BLaER1 treated with 17β-estradiol and CSF1 and Interleukin-3, amounts not matched to agents 10 nM and 100 nM (cell line): ENCODE measurements at regions not wholly inside any gene's neighbourhood (a gene's known extent, or its start where the extent isn't known, plus 50 kb on each side); places are given as distances from the start of the nearest gene placed in this dataset.
A peak's percentile ranks its signal among the peaks of the same experiment; 100 is the strongest.

ENCODE experiments used
- H3K27ac ChIP-seq, 11 experiments: shearing (Covaris generic); formaldehyde crosslinking; 2 replicates each; pipeline ENCODE4 v1.8.1; 2022
- H3K27me3 ChIP-seq, 11 experiments: shearing (Covaris generic); formaldehyde crosslinking; 2 replicates each; pipeline ENCODE4 v1.8.1; 2022
- H3K36me3 ChIP-seq, 11 experiments: shearing (Covaris generic); formaldehyde crosslinking; 2 replicates each; pipeline ENCODE4 v1.8.1; 2022
- H3K4me1 ChIP-seq, 10 experiments: shearing (Covaris generic); formaldehyde crosslinking; 2 replicates each; pipeline ENCODE4 v1.8.1; 2022
- H3K4me2 ChIP-seq, 11 experiments: shearing (Covaris generic); formaldehyde crosslinking; 2 replicates each; pipeline ENCODE4 v1.8.1; 2022
- H3K4me3 ChIP-seq, 10 experiments: shearing (Covaris generic); formaldehyde crosslinking; 2 replicates each; pipeline ENCODE4 v1.8.1; 2022
- H3K9ac ChIP-seq, 11 experiments: shearing (Covaris generic); formaldehyde crosslinking; 2 replicates each; pipeline ENCODE4 v1.8.1; 2022
- H3K9me3 ChIP-seq, 11 experiments: shearing (Covaris generic); formaldehyde crosslinking; replicated peaks in 1 of 11; 2 replicates each; pipeline ENCODE4 v1.8.1; 2022
- H4K20me1 ChIP-seq, 11 experiments: shearing (Covaris generic); formaldehyde crosslinking; 2 replicates each; pipeline ENCODE4 v1.8.1; 2022
- Cebpa-rat ChIP-seq, 11 experiments: shearing (Covaris generic); IDR thresholded peaks; 2 replicates each; pipeline ENCODE4 v1.8.1; 2022

- no peak overlapping the region for H3K4me2 ChIP-seq
Observed at GRCh38 chr4:181966104-181966551, 277.1 kb upstream of the TENM3 start.

DNA sequence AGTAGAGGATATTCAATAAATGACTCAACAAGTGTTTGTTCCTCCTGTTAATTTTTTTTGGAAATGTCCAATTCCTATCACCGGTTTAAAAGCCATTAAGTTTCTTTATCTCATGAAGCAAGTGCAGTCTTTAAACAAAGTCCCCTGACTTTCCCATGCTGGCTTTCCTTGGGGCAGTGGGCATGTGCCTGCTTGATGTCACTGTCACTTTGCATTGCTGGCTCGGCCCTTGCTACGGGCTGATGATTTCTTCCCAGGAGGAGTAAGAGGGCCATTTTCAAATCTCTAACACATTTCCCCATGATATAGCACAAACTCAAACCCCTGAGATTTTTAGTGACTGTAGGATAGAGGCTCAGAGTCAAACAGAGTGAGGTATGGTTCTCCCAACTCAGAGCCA lies 275.8 kb upstream of the TENM3 start:
- Histone ChIP-seq H3K27me3 (no peaks in the 10 kb centered on the region), H3K4me2 (no peak overlapping the region), H3K9me3 (no peaks in the 10 kb centered on the region), H3K4me3 (no peak overlapping the region), H3K9ac (no peak overlapping the region), H4K20me1 (no peaks in the 10 kb centered on the region), H3K27ac (no peak overlapping the region), H3K36me3 (no peaks in the 10 kb centered on the region), H3K4me1 (peaks cover 12 to 20% (median 18%) of the 10 kb centered on the region in 10 experiments)
- TF ChIP-seq Cebpa-rat (IDR thresholded peaks at IDR 0.05): no peak

More at GRCh38 chr4:181966104-181966551, 277.1 kb upstream of the TENM3 start:
- TF ChIP-seq Cebpa-rat (IDR thresholded peaks at IDR 0.05): no peak
- no peaks in the 10 kb centered on the region for H3K27me3 ChIP-seq
- H3K4me3 ChIP-seq: no peak overlapping the region
- no peaks in the 10 kb centered on the region for H3K9me3 ChIP-seq
- H3K9ac ChIP-seq: no peak overlapping the region
- H4K20me1 ChIP-seq: no peaks in the 10 kb centered on the region
- H3K4me1 ChIP-seq: peaks cover 8 to 12% (median 11%) of the 10 kb centered on the region in 10 experiments
- H3K36me3 ChIP-seq: no peaks in the 10 kb centered on the region
- no peak overlapping the region for H3K27ac ChIP-seq

- Histone ChIP-seq H3K4me1 (peaks cover 12 to 20% (median 18%) of the 10 kb centered on the region in 10 experiments), H3K36me3 (no peaks in the 10 kb centered on the region), H3K9me3 (no peaks in the 10 kb centered on the region), H3K4me3 (no peak overlapping the region), H3K9ac (no peak overlapping the region), H4K20me1 (no peaks in the 10 kb centered on the region), H3K4me2 (no peak overlapping the region), H3K27me3 (no peaks in the 10 kb centered on the region), H3K27ac (no peak overlapping the region)
- TF ChIP-seq Cebpa-rat (IDR thresholded peaks at IDR 0.05): no peak
Observed at GRCh38 chr4:181968371-181968770, 274.8 kb upstream of the TENM3 start.

- peaks cover 12 to 20% (median 18%) of the 10 kb centered on the region in 10 experiments for H3K4me1 ChIP-seq
- no peak overlapping the region for H3K4me2 ChIP-seq
- no peaks in the 10 kb centered on the region for H3K27me3 ChIP-seq
- no peaks in the 10 kb centered on the region for H4K20me1 ChIP-seq
- H3K9me3 ChIP-seq: no peaks in the 10 kb centered on the region
- no peak overlapping the region for H3K9ac ChIP-seq
- H3K27ac ChIP-seq: no peak overlapping the region
- no peak overlapping the region for H3K4me3 ChIP-seq
- peak in 1 of 11 experiments; percentile 50; a peak in 1 of 22 replicates for TF ChIP-seq Cebpa-rat (IDR thresholded peaks at IDR 0.05)
- H3K36me3 ChIP-seq: no peaks in the 10 kb centered on the region
Observed at GRCh38 chr4:181969151-181969550, 274.1 kb upstream of the TENM3 start.

- Histone ChIP-seq H3K9ac (no peak overlapping the region), H3K9me3 (no peaks in the 10 kb centered on the region), H4K20me1 (no peaks in the 10 kb centered on the region), H3K4me2 (peak overlapping the region; percentile 43 to 89 (median 52); a peak in 20 of 22 replicates), H3K4me3 (no peak overlapping the region), H3K27me3 (no peaks in the 10 kb centered on the region), H3K36me3 (no peaks in the 10 kb centered on the region), H3K27ac (no peak overlapping the region), H3K4me1 (peaks cover 12 to 20% (median 18%) of the 10 kb centered on the region in 10 experiments)
- no peak for TF ChIP-seq Cebpa-rat (IDR thresholded peaks at IDR 0.05)
Observed at GRCh38 chr4:181970366-181970765, 272.8 kb upstream of the TENM3 start.

- Histone ChIP-seq H3K27ac (peak overlapping the region in 4 of 11 experiments; percentile 8 to 29 (median 18); a peak in 2 of 22 replicates), H3K9me3 (no peaks in the 10 kb centered on the region), H3K9ac (no peak overlapping the region), H3K36me3 (no peaks in the 10 kb centered on the region), H3K4me3 (peak overlapping the region in 2 of 10 experiments; percentile 10 to 21; a peak in 3 of 20 replicates), H3K4me1 (peaks cover 12 to 20% (median 18%) of the 10 kb centered on the region in 10 experiments), H3K4me2 (peak overlapping the region; percentile 43 to 89 (median 52)), H4K20me1 (no peaks in the 10 kb centered on the region), H3K27me3 (no peaks in the 10 kb centered on the region)
- TF ChIP-seq Cebpa-rat (IDR thresholded peaks at IDR 0.05): no peak
Observed at GRCh38 chr4:181971411-181971810, 271.8 kb upstream of the TENM3 start.

- H3K27me3 ChIP-seq: no peaks in the 10 kb centered on the region
- H3K9me3 ChIP-seq: no peaks in the 10 kb centered on the region
- no peak overlapping the region for H3K27ac ChIP-seq
- TF ChIP-seq Cebpa-rat (IDR thresholded peaks at IDR 0.05): no peak
- H3K9ac ChIP-seq: no peak overlapping the region
- H3K4me1 ChIP-seq: peaks cover 12 to 20% (median 18%) of the 10 kb centered on the region in 10 experiments
- H4K20me1 ChIP-seq: no peaks in the 10 kb centered on the region
- no peaks in the 10 kb centered on the region for H3K36me3 ChIP-seq
- H3K4me2 ChIP-seq: peak overlapping the region in 10 of 11 experiments; percentile 43 to 89 (median 52); a peak in 14 of 22 replicates
- no peak overlapping the region; a peak in 1 of 20 replicates for H3K4me3 ChIP-seq
Observed at GRCh38 chr4:181971973-181972372, 271.2 kb upstream of the TENM3 start.

DNA sequence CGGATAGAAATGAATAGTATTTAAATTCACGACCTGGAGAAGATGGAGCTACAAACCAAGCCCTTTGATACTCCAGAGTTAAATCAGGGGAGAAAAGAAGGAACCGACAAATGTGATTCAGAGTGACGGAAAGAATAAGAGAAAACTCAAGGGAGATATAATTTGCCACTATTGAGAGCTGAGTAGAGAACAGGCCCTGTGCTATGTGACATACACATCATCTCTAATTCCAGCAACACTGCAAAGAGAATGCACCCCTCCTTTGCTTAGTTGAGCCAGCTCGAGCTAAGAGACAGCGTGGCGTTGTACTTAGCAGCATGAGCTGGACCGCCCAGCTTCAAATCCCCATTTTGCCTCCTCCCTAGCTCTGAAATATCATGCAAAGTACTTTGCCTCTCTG lies 266.4 kb upstream of the TENM3 start:
- no peak for TF ChIP-seq Cebpa-rat (IDR thresholded peaks at IDR 0.05)
- no peak overlapping the region for H3K4me2 ChIP-seq
- H3K4me1 ChIP-seq: peaks cover 0 to 3% (median 1%) of the 10 kb centered on the region in 10 experiments; a peak in 9 of 20 replicates
- H3K9me3 ChIP-seq: no peaks in the 10 kb centered on the region
- H3K9ac ChIP-seq: no peak overlapping the region
- H4K20me1 ChIP-seq: no peaks in the 10 kb centered on the region
- H3K4me3 ChIP-seq: no peak overlapping the region
- no peak overlapping the region for H3K27ac ChIP-seq
- no peaks in the 10 kb centered on the region for H3K27me3 ChIP-seq
- no peaks in the 10 kb centered on the region for H3K36me3 ChIP-seq

- Histone ChIP-seq H3K27ac (no peak overlapping the region), H3K4me1 (no peaks in the 10 kb centered on the region; a peak in 1 of 20 replicates), H3K9ac (no peak overlapping the region), H3K4me2 (no peak overlapping the region), H3K9me3 (no peaks in the 10 kb centered on the region), H3K27me3 (no peaks in the 10 kb centered on the region), H4K20me1 (no peaks in the 10 kb centered on the region), H3K36me3 (no peaks in the 10 kb centered on the region), H3K4me3 (no peak overlapping the region)
- TF ChIP-seq Cebpa-rat (IDR thresholded peaks at IDR 0.05): no peak
Observed at GRCh38 chr4:181982437-181982836, 260.8 kb upstream of the TENM3 start.

GRCh38 chr4:181982856-181983255 lies 260.3 kb upstream of the TENM3 start:
- Histone ChIP-seq H3K9ac (no peak overlapping the region), H3K27ac (no peak overlapping the region)
- no peak for TF ChIP-seq Cebpa-rat (IDR thresholded peaks at IDR 0.05)

More at GRCh38 chr4:181982856-181983255, 260.3 kb upstream of the TENM3 start:
- H3K4me1 ChIP-seq: no peaks in the 10 kb centered on the region; a peak in 1 of 20 replicates
- no peak overlapping the region for H3K4me2 ChIP-seq
- H3K27me3 ChIP-seq: no peaks in the 10 kb centered on the region
- no peaks in the 10 kb centered on the region for H3K36me3 ChIP-seq
- no peaks in the 10 kb centered on the region for H4K20me1 ChIP-seq
- H3K9me3 ChIP-seq: no peaks in the 10 kb centered on the region
- H3K4me3 ChIP-seq: no peak overlapping the region
